ENCODE measurements at regions not wholly inside any gene's neighbourhood (a gene's known extent, or its start where the extent isn't known, plus 50 kb on each side); places are given as distances from the start of the nearest gene placed in this dataset.
"Not testable (repeated sequence)": the region's sequence is repeated elsewhere in the genome, so short reads cannot be mapped to it uniquely, and the experiment has no call there.

DNA sequence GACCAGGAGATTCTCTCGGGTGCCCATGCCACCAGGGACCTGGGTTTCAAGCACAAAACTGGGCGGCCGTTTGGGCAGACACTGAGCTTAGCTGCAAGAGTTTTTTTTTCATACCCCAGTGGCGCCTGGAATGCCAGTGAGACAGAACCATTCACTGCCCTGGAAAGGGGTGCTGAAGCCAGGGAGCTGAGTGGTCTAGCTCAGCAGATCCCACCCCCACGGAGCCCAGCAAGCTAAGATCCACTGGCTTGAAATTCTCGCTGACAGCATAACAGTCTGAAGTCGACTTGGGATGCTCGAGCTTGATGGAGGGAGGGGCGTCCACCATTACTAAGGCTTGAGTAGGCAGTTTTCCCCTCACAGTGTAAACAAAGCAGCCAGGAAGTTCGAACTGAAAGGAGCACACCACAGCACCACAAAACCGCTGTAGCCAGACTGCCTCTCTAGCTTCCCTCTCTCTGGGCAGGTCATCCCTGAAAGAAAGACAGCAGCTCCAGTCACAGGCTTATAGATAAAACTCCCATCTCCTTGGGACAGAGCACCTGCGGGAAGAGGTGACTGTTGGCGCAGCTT, 157.7 kb downstream of the GIPC2 start:
- not testable (repeated sequence) for DNase-seq

- no peak for DNase-seq
These were observed 164.4 kb downstream of the GIPC2 start for GRCh38 chr1:78210175-78210574.

DNA sequence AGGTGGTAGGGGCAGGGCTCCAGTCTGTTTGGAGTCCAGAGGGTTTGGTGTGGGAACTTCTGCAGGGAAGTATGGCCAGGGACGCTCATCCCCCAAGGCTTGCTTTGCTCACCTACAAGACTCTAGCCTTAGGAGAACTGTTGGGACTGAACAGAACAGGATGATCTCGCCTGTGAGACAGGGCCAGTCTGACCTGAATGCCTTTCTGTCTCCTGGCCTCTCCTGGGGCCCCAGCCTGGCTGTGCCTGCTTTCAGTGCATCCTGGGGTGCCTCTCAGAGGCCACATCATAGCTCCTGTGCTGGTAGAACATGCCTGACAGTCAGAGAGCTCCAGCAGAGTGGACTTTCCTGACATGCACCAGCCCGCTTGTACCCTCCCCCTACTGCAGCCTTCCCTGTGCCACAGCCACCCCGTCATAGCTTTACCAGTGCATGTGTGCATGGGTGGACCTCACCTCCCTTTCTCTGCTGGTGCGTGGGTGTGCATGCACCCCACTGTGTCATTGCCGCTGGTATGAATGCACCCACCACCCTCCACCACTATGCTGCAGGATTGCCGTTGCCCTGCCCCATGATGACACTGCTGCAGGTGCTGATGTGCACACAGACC, 165.8 kb downstream of the GIPC2 start:
- DNase-seq: no peak

GRCh38 chr1:78214334-78214733, 168.6 kb downstream of the GIPC2 start:
- no peak for DNase-seq

DNA sequence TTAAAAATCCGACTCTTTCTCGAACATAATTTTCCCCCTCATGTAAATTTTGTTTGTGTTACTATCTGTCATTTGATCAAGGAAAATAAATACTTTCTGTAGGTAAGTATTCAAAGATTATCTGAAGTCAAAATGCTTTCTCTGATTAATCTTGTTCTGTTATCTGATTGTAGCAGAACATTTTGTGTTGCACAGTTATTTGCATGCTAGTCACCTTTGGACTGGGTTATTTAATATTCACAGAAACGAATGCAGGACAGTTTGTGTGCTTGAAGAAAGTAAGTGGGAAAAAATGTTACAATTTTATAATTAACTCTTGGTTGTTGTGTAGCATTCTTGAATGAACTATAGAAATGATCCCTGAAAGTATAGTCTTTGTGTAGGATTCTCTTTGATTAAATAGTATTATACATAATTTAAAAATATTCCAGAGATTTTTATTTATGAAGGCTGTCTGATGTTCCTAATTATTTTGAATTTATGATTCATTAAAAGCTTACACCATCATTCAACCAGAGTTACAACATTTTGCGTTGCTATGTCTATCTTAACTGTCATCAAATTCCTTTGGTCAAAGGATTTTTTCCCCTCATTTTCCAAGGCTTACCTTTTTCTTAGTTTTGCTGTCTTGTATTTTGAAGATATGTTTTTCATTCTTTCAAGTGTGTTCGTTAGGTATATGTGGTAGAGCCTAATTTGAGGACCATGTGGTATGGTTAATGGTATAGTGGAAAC, 176.6 kb downstream of the GIPC2 start:
- DNase-seq: no peak

- DNase-seq: no peak
These were observed 177.2 kb downstream of the GIPC2 start for GRCh38 chr1:78222960-78223358.

GRCh38 chr1:78223417-78224215, 177.8 kb downstream of the GIPC2 start:
- DNase-seq: no peak

- DNase-seq: no peak
These were observed 178.6 kb downstream of the GIPC2 start for GRCh38 chr1:78224246-78224785.

DNA sequence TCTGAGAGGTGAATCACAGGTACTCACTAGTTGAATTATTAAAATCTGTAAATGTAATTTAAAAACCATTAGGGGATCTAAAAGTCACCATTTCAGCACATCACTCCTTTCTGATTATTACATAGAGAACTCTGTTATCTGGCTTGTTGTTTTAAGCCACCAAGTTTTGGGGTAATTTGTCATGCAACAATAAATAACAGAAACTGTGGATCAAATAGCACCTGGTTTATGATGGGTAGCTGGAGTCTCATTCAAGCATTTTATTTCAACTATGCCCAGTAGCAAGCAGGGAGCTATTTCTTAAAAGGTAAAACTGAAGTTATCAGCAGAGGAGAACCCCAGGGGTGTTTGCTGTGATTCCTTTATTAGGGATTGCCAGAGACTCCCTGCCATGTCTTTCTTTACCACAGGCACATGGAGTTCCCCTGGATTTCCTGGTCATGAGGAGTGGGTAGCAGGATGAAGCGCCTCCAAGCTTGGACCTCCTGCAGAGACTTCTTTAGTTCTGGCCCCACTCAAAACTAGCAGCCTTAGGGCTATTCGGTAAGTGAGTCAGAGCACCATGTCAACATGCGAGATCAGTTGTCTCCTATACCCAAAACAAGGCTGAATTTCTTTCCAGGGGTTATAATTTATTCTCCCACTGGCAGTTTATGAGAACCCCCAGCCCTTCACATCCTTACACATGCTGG, 179.2 kb downstream of the GIPC2 start:
- no peak for DNase-seq

DNA sequence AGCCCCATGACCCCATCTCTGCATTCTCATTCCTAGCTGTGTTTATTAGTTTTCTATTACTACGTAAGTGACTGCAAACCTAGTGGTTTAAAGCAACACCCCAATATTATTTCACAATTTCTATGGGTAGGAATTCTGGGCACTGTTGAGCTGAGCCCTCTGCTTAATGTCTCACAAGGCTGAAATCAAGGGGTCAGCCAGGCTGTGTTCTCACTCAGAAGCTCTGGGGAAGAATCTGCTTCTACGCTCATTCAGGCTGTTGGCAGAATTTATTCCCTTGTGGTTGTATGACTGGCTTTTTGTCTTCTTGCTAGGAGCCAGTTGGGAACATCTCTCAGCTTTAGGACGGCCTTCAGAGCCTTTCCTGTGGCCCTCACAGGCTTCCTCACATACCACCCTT, 181.0 kb downstream of the GIPC2 start:
- DNase-seq: no peak

DNA sequence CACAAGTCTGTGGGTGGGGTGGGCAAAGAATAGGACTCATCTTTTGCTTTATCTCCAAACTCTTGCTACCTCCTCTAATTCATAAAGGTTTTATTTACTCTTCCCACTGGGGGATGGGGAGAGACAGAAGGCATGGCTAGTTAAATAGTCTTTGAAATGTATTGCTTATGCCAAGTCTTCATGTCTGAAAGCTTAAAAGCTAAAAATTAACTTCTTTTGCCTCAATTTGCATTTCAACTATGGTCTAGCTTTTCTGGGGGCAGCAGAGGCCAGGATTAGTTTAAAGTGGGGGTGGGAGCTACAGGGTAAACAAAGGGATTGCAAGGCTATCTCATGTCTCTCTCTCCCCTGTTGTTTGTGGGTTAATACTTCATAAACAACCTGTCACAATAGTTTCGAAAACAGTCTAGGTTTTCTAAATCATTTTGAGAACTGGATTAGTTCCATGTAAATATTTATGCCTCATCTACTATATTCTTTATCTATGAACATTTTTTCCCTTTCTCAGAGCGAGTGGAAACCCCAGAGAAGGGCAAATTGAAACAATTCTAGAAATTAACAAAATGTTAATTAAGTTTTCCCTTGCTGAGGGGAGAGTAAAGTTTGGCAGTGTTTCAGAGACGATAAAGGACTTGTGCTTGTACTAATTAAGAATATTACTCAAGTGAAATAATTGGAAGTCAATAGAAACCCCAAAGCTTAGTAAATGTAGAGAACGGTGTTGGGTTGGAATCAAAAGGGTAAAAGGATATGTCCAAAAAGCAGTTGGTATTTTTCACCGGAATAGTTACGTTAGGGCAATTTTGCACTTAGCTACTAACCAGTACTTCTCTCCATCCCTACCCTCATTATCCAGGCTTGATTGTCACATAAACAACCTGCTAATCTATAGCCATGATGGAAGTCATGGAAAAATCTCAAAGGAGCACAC, 182.2 kb downstream of the GIPC2 start:
- DNase-seq: no peak

DNA sequence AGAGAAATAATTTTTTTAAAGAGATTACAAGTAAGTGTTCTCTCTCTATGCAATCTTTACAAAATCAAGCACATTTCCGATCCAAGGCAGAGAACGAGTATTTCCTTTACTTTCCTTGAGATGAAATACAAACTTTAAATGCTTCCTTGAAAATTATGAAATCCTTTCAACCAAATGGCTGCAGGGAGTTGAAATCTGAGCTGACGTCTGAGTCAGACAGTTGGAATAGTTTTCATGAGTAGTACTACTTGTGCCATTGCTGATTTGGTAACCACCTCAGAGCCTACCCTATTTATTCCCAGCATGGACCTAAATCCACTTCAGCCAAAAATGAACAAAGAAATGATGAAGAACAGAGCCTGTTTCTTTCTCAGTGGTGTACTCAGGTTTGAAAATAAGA, 183.6 kb downstream of the GIPC2 start:
- no peak for DNase-seq

DNA sequence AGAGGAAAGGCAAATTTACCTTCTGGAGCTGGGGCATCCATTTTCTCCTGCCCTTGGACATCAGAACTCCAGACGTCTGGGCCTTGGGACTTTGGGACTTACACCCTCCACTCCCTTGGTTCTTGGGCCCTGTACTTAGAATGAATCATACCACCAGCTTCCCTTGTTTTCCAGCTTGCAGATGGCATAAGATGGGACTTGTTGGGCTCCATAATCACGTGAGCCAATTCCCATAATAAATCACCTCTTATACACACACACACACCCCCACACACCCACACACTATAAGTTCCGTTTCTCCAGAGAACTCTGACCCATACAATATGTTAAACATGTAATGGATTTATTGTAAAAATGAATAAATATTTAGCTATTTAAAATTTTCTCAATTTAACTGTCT, 185.7 kb downstream of the GIPC2 start:
- no peak for DNase-seq

DNA sequence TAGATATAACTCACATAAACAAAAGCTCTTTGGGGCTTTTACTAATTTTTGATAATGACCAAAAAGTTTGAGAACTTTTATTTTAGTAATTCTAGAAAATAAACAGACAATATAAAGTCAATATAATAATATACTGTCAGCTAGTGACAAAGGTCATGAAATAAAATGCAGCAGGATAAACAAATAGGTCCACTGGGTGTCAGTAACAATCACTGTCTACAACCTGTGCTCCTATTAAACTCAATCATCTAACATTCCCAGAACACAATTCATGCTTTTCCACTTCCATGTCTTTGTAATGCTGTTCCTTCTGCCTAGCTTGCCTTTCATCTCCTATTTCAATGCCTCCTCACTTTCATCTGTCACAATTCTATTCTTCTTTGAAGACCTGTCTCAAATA, 186.1 kb downstream of the GIPC2 start:
- no peak for DNase-seq

DNA sequence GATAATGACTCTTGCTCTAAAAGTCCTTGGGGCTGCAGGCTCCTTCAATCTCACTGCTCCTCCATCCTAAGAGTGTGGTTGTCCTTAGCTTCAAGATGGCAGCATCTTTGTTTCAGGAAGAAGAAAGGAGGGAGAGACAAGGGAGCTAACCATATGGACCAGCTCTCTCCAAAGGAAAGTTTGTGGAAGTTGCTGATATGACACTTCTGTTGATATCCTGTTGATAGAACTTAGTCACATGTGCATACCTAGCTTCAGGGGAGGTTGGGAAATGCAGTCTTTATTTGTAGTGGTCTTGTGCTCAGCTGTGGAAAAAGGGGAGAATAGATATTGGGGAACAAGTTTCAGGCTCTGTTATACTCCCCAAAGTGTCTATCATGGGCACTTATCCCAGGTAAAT, 186.9 kb downstream of the GIPC2 start:
- no peak for DNase-seq

DNA sequence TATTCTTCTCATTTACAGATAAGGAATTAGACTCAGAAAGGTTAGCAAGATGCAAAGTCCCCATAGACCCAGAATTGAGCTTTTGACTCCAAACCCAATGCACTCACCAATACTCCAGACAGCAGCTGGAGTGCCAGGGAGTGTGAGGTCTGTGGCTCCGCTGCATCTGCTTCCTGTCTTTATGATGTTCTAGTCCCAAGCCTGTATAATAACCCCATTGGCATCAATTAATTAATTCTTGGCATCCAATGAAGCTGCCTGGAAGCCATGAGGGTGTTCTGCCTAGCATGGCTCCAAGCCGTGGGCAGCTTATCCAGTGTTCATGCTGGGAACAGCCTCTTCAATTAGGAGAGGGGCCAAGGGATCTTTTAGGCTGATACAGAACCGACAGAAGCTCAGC, 188.7 kb downstream of the GIPC2 start:
- DNase-seq: no peak

GRCh38 chr1:78236716-78237115, 190.9 kb downstream of the GIPC2 start:
- no peak for DNase-seq

GRCh38 chr1:78237364-78237916, 191.7 kb downstream of the GIPC2 start:
- no peak for DNase-seq

- DNase-seq: no peak
These were observed 194.4 kb downstream of the GIPC2 start for GRCh38 chr1:78240191-78240590.

- no peak for DNase-seq
These were observed 195.0 kb downstream of the GIPC2 start for GRCh38 chr1:78240755-78241154.

DNA sequence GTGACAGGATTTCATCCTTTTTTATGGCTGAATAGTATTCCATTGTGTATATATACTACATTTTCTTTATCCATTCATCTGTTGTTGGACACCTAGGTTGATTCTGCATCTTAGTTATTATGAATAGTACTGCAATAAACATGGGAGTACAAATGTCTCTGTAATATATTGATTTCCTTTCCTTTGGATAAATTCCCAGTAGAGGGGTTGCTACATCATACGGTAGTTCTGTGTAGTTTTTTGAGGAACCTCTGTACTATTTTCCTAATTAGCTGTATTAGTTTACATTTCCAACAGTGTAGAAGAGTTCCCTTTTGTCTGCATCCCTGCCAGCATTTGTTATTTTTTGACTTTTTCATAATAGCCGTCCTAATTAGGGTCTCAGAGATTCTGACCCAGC, 201.3 kb downstream of the GIPC2 start:
- no peak for DNase-seq

Data from hematopoietic multipotent progenitor cell treated with erythropoietin and hydrocortisone succinate and interleukin-3 and kit ligand, for 6 days (in vitro differentiated cells).